ENCODE measurements at regions not wholly inside any gene's neighbourhood (a gene's known extent, or its start where the extent isn't known, plus 50 kb on each side); places are given as distances from the start of the nearest gene placed in this dataset.

DNA sequence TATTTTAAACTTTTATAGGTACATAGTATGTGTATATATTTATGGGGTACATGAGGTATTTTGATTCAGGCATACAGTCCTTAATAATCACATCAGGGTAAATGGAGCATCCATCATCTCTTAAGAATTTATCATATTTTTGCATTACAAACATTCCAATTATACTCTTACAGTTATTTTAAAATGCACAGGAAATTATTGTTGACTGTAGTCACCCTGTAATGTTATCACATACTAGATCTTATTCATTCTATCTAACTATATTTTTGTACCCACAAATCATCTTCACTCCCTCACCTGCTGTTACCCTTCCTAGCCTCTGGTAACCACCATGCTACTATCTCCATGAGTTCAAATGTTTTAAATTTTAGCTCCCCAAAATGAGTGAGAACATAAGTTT is 56.3 kb upstream of the FAM3C start:
- DNase-seq (ENCODE audit: low spot score) = no peak
- FAIRE-seq = no peak

DNA sequence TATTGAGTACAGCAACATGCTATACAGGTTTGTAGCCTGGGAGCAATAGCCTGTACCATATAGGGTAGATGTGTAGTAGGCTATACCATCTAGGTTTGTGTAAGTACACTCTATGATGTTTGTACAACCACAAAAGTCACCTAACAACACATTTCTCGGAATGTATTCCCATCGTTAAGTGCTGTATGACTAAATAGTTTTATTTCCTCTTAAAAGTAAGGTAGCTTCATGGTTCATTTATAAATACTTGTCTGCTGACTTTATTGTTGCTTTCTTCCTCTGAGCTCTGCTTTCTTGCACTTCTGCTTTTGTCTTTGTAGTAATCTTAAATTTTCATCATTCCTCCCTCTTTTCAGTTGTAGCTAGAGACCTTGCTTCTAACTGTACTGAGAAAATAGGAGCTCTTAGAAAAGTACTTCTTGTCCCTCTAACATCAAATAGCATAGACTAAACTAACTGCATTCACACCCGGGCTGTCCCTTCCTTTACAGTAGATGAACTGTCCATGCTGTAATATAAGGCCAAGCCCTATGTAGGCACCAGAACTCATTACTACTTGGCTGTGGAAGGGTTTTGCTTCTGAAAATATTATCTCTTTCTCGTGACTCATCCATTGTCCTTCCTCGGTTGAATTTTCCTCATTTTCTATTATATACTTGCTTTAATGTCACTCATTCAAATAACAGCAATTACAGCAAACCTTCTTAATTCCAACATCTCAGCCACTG is 55.4 kb upstream of the FAM3C start:
- FAIRE-seq (no peak), DNase-seq (ENCODE audit: low spot score) (no peak)

DNA sequence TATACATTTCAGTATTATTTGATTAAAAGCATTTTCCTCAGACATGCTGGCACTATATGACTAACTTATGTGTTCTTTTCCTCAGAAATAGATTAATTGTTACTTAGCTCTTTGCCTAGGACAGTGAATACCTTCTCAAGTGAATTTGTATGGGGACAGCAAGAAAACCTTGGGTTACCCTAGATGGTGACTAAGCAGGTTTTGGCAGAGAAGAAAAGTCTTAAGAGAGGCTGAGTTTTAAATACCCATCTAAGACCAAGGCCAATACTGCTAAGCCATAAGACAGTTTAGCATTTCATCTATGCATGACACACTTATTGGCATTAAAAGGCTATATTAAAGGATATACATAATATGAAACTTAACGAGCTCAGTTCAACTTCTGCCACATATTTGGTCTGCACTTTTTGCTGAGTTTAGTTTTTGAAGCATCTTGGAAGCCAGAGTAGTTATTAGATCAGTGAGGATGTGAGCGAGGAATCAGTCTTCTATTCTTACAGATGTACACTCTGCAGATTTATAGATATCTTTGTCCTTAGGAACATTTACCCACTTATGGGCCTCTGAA is 54.6 kb upstream of the FAM3C start:
- DNase-seq (ENCODE audit: low spot score) (no peak), FAIRE-seq (no peak)

GRCh38 chr7:121449735-121450240 is 53.7 kb upstream of the FAM3C start:
- FAIRE-seq = no peak

GRCh38 chr7:121449329-121449728 is 53.2 kb upstream of the FAM3C start:
- DNase-seq (ENCODE audit: low spot score) (no peak), FAIRE-seq (no peak)

More at GRCh38 chr7:121449735-121450240, 53.7 kb upstream of the FAM3C start:
- DNase-seq (ENCODE audit: low spot score) = no peak

DNA sequence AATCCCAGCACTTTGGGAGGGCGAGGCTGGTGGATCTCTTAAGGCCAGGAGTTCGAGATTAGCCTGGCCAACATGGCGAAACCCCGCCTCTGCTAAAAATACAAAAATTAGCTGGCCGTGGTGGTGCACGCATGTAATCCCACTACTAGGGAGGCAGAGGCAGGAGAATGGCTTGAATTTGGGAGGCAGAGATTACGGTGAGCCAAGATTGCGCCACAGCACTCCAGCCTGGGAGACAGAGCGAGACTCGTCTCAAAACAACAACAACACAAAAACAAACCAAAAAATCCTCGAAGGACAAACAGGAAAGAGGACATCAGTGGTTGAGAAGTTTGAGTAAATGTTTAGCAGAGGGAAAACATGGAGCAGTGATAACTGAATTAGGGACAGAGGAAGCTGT is 52.3 kb upstream of the FAM3C start:
- FAIRE-seq = no peak
- no peak for DNase-seq (ENCODE audit: low spot score)

DNA sequence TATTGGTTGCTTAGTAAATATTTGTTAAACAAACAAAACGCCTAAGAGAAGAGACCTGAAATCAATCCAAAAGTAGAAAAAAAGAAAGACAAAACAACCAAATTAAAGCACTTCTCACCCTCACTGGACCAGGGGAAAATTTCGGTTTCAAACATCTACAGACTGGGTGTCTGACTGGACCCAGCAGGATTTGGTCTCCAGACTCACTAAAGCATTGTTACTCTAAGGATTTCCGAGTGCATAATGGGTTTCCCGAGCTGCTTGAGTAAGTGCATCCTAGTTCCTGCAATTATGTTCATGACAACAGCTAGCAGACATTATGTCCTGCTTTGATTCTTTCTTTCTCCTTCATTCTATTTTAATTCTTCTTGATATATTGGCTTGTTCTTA is 51.8 kb upstream of the FAM3C start:
- DNase-seq (ENCODE audit: low spot score) (no peak), FAIRE-seq (no peak)

DNA sequence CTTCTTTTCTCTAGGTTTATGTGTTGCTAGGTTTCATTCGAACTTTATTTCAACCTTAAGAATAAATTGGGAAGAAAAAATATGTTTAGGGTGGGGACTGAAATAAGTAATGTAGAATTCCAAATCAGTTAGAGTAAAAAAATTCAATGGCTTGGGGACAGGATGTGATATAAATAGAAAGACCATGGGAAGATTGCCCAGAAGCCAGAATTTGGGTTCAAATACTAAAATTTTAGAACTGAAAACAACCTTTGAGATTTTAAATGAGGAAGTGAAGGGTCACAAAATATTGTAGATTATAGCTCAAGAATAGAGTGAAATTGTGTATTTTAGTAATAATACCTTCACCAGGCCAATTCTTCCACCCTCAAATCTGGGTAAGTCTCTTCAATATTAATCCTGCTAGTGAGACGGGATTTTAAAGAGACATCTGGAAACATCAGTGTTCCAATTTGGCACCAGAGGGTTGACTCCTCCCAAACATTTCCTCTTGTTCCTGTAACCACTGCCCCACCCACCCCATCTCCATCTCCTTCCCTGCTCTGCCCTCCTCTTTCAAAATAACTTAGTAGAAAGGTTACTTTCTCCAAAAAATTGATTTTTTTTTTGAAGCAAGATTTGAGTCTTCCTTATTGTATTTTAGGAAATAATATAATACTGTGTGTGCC is 51.3 kb upstream of the FAM3C start:
- no peak for FAIRE-seq
- DNase-seq (ENCODE audit: low spot score) = no peak

DNA sequence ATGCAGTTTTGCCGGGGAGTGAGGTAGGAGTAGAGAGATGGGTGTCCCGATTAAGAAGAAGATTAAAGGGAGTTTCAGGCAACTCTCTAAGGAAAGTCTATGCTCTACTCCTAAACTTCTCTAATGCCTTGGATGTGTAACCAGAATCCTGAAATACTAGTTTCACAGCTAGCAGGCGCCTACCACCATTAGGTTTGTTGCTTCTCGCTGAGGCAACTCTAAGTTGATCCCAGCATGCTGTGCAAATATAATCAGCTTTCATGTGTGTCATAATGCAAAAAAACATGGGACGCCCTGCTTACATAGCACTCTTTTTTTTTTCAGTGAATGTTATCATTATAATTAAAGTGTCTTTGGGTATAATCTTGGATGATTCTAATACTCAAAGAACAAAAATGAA is 50.4 kb upstream of the FAM3C start:
- DNase-seq (ENCODE audit: low spot score) (no peak), FAIRE-seq (no peak)
